Stimulated activated CD8-positive, alpha-beta memory T cell treated with anti-CD3 and anti-CD28 coated beads, Interleukin-2, amount 100 ng/mL, for 1 hour (primary cell): ENCODE measurements at regions not wholly inside any gene's neighbourhood (a gene's known extent, or its start where the extent isn't known, plus 50 kb on each side); places are given as distances from the start of the nearest gene placed in this dataset.

Experiments used
- DNase-seq, 2 donors: peaks; one replicate each; pipeline ENCODE4 v3.0.0-alpha.2; 2020; ENCODE audit warnings: low read depth in 2 of 2

- no peak for DNase-seq
These were observed 243.3 kb upstream of the NCKAP5 start for GRCh38 chr2:133811409-133812125.

GRCh38 chr2:133812826-133813617, 244.8 kb upstream of the NCKAP5 start:
- DNase-seq, result no peak

- DNase-seq, result no peak
These were observed 246.6 kb upstream of the NCKAP5 start for GRCh38 chr2:133814890-133815289.

GRCh38 chr2:133816037-133816436, 247.8 kb upstream of the NCKAP5 start:
- no peak for DNase-seq

- no peak for DNase-seq
These were observed 249.7 kb upstream of the NCKAP5 start for GRCh38 chr2:133817680-133818566.

DNA sequence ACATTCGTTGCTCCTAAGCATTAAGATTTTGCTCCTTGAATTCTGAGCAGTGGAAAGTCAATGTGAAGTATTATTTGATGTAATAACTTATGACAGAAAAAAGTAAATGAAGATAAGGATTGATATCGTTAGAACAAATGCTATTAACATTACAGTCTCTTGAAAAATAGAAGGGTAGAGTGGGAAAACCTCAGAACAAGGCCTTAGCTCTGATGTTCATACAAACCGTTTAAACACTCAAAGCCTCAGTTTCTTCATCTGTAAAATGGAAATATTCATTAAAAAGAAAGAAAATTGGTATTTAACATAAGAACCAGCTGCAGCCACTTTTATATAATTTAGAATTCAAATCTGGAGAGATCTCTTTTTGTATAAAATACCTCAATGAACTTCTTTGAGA, 250.4 kb upstream of the NCKAP5 start:
- DNase-seq, result no peak

GRCh38 chr2:133819906-133820305, 251.6 kb upstream of the NCKAP5 start:
- no peak for DNase-seq

GRCh38 chr2:133821107-133821760, 253.0 kb upstream of the NCKAP5 start:
- no peak for DNase-seq

DNA sequence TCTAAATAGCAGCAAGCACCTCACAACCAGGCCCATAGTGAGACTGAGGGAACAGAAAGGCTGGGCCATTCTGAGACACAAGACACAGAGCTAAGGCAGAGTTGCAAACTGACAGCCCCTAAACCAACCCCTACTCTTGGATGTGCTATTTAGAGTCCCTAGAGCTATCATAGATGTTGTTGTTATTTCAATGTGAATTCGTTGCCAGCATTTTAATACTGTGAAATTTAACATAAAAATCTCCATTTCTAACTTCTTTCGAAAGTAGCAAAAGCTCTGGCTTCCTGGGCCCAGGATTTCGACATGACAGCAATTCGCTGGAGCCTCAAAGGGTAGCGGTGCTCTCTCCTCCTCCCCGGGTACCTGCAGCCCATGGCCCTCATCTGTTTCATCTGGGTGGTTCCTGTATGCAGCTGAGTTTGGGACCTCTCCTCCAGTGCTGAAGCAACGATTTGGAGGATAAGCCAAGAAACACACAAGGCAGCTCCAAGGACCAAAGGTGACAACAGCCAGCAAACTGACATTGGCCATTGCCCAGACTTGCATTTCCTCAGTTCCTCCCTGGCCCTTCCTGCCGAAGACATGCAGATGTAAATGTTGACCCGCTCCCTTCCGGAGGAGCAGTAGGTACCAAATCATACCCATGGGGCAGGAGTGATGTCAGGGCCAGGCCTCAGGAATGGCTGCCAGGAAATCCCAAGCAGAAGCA, 254.4 kb upstream of the NCKAP5 start:
- DNase-seq, result no peak

GRCh38 chr2:133823226-133823550, 254.9 kb upstream of the NCKAP5 start:
- no peak for DNase-seq

- no peak for DNase-seq
These were observed 256.6 kb upstream of the NCKAP5 start for GRCh38 chr2:133824869-133825268.

GRCh38 chr2:133825778-133826177, 257.5 kb upstream of the NCKAP5 start:
- DNase-seq, result no peak

DNA sequence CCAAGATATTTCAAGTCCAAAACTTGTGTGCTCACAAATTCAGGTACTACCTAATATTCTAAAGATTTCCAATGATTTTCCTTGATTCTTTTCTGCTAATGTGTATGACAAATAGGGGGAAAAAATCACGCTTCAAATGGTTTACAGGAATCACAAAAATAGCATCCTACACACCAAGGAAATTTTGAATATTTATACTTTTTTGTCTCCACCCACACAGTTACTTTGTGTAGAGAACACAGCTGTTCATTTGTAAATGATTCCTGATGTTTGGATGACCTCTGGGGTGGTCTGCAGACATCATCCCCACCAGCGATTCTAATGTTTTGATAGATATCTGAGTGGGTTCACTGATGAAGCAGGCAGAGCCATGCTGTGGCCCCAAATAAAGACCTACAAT, 260.6 kb upstream of the NCKAP5 start:
- DNase-seq, result no peak

DNA sequence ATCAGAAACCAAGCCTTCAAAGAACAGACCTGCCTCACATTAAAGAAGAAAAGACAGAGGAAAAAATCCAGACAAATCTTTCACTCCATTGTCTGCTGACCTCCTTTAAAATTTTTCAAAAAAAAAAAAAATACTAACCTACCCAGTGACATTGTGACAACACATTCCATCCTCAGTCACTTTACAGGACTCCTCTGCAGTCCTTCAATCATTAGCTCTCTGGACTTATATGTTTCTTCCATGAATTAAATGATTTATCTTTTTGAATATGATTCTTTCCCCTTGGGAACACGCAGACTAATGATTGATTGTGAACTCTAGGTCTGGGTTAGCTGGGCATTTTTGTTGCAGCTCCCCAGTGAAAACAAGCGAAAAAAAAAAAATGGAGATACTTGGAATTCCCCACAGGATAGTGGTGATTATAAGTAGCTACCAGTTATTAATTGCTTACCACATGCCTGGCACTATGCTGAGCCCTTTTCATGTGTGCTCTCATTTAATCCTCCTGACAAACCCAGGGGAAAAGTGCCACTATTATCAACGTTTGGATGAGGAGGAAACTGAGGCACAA, 261.3 kb upstream of the NCKAP5 start:
- DNase-seq, result no peak

- no peak for DNase-seq
These were observed 265.5 kb upstream of the NCKAP5 start for GRCh38 chr2:133833746-133834145.

- DNase-seq, result no peak
These were observed 267.8 kb upstream of the NCKAP5 start for GRCh38 chr2:133835821-133836619.

- no peak for DNase-seq
These were observed 268.6 kb upstream of the NCKAP5 start for GRCh38 chr2:133836691-133837345.

DNA sequence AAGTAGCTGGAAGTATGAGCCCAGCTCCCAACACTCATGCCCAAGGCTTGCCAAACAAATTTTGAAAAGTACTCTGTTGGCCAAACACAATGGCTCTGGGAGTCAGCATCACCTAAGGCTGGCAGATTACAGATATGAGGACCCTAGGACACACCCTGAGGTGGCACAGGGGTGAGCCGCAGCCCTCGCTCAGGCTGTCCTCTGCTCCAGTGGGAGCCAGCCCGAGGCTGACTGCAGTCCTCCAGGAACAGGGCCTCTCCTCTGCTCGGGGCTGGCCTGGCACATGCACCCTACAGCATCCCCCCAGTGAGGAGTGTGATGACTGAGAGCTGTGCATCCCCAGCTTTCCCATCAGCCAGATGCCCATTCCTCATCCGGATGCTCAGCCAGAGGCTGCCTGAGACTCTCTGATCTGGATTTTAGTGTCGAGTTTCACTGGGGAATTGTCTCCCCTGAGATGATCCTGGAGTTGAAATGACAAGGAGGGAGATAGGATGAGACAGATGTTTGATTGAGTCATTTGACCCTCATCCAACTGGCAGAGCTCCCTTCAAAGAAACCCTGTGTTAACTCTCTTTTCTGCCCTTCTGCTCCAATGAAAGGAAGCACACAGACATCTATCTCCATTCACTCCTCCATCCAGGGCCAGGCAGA, 269.3 kb upstream of the NCKAP5 start:
- DNase-seq, result no peak
